ENCODE measurements at regions not wholly inside any gene's neighbourhood (a gene's known extent, or its start where the extent isn't known, plus 50 kb on each side); places are given as distances from the start of the nearest gene placed in this dataset.

DNA sequence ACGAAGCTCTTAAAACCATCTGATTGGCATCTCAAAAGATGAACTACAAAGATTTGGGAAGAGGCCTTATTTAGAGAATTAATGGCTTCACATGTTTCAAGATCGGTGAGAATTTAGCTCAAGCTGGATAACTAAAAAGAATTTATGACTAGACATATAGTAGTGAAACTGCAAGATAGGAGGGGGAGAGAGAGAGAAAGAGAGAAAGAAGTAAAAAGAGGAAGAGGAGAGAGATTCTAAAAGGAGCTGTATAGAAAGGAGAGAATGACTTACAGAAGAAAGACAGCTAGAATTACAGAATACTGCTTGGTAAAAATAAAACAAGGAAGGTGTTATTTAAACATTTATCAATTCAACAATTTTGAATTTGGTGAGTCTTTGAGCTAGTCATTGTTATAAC, 592.3 kb downstream of the SH2D4B start:
- no peak for TF ChIP-seq CTCF (IDR thresholded peaks at IDR 0.05; ENCODE audit: insufficient read depth, low read length, poor library complexity, severe bottlenecking)
- TF ChIP-seq EZH2phosphoT487 (conservative IDR thresholded peaks at IDR 0.05; ENCODE audit: low read length): no peak

Measured in SU-DHL-6 (cell line).